A673 (cell line): ENCODE measurements at regions not wholly inside any gene's neighbourhood (a gene's known extent, or its start where the extent isn't known, plus 50 kb on each side); places are given as distances from the start of the nearest gene placed in this dataset.

Experiments used
- BruUV-seq: library from RNA; stranded (reverse); fragments of 400-500 nt; replicated peaks from 2 replicates; lab custom pipeline; 2021; lab: Mats Ljungman, UMichigan
- CTCF ChIA-PET: fragments of 300-600 bp; sonication (Branson Sonifier 250); formaldehyde crosslinking; loops from one replicate; lab custom pipeline; 2022; ENCODE audit warnings: antibody characterized with exemption; lab: Charles Lee
- POLR2A ChIA-PET: fragments of 300-600 bp; sonication (Branson Sonifier 250); formaldehyde crosslinking; loops from one replicate; lab custom pipeline; 2022; ENCODE audit warnings: antibody characterized with exemption; ENCODE audit not compliant: low non-redundant PET; lab: Charles Lee
- DNase-seq: peaks from one replicate; pipeline ENCODE4 v3.0.0-alpha.2; 2015; ENCODE audit warnings: low spot score
- H3K27ac ChIP-seq: fragments of 200-600 bp; sonication (generic); 2 replicates; pipeline ENCODE4 v1.5.1; 2016; ENCODE audit warnings: mixed run types, low read depth, mild to moderate bottlenecking, mixed read lengths, antibody characterized with exemption, low read length; ENCODE audit not compliant: poor library complexity, severe bottlenecking
- H3K27me3 ChIP-seq: fragments of 200-600 bp; sonication (generic); replicated peaks from 2 replicates; pipeline ENCODE4 v1.6.1; 2017; ENCODE audit warnings: mixed run types, low read depth, mild to moderate bottlenecking, mixed read lengths, antibody characterized with exemption, low read length; ENCODE audit not compliant: insufficient read depth, poor library complexity
- H3K36me3 ChIP-seq: fragments of 200-600 bp; sonication (generic); 2 replicates; pipeline ENCODE4 v1.6.1; 2016; ENCODE audit warnings: mixed run types, mild to moderate bottlenecking, mixed read lengths, antibody characterized with exemption, low read length; ENCODE audit not compliant: insufficient read depth, poor library complexity, severe bottlenecking
- H3K4me1 ChIP-seq: fragments of 200-600 bp; sonication (generic); 2 replicates; pipeline ENCODE4 v1.6.1; 2017; ENCODE audit warnings: mixed run types, mild to moderate bottlenecking, mixed read lengths, antibody characterized with exemption, low read length; ENCODE audit not compliant: insufficient read depth, poor library complexity, severe bottlenecking
- H3K4me3 ChIP-seq: fragments of 200-600 bp; sonication (generic); 2 replicates; pipeline ENCODE4 v1.5.1; 2016; ENCODE audit warnings: low read depth, mixed run types, mild to moderate bottlenecking, mixed read lengths, low read length; ENCODE audit not compliant: poor library complexity, severe bottlenecking
- H3K9me3 ChIP-seq: fragments of 200-600 bp; sonication (generic); 2 replicates; pipeline ENCODE4 v1.6.1; 2016; ENCODE audit warnings: mixed run types, low read depth, mild to moderate bottlenecking, mixed read lengths, antibody characterized with exemption, low read length; ENCODE audit not compliant: poor library complexity, severe bottlenecking
- EZH2 ChIP-seq: fragments of 200-600 bp; sonication (generic); IDR thresholded peaks from 2 replicates; pipeline ENCODE4 v1.6.1; 2017; ENCODE audit warnings: borderline replicate concordance, low read depth, mild to moderate bottlenecking, mixed read lengths, antibody characterized with exemption, low read length; ENCODE audit not compliant: poor library complexity, severe bottlenecking
- intact Hi-C: fragments of 100-400 bp; cut with micrococcal nuclease; formaldehyde crosslinking; loops from one replicate; pipeline ENCODE4 v1.10.0; 2022; ENCODE audit not compliant: unreplicated experiment
- TF ChIP-seq, protein P1 (sequence below): fragments of 300-800, 200-600 bp; sonication (generic); conservative IDR thresholded peaks from 2 replicates; pipeline ENCODE4 v1.5.1; 2017; ENCODE audit warnings: low read depth, mild to moderate bottlenecking, antibody characterized with exemption, low read length, moderate library complexity, mixed read lengths

DNA sequence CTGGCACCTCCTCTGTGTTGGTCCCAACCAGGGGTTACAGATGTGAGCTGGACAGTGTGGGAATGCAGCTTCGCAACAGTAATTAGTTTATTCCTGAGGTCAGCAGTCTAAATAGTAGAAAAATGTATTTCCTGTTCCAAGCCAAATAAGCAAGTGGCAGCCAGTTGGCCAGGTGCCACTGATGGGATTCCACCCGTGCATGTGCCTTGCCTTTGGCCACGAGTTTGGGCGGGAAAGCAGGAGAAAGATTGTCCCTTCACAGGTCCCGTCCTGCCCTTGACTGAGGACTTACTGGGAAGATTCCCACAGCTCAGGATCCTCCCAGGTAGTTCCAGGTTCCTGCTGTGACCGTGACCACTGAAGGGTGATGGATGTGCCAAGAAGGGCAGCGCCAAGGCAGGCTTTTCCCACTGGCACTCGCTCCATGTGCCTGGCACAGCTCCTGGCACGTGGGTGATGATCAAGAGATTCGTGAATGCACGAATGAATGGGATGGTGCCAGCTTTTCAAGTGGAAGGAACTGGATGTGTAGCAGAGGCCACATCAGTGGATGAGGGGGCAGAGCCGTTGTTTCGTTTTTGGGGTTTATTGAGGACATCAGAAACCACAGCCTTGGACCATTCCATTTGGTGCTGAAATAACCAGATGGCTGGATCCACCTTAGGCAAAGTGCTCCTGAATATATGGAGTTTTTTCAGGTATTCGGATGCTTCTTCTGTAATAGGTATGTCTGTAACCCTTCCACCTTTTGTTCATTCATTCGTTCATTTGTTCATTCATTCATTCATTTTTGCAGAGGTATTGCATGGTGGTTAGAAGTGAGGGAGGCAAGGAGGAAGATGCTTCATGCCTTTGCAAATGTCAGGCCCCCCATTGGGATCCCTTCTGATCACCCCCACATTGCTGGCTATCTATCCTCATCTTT lies 62.4 kb upstream of the WNT4 start:
- no peak for DNase-seq
- CTCF ChIA-PET: no interaction called here
- POLR2A ChIA-PET: no interaction called here

GRCh38 chr1:22206551-22207125 lies 63.7 kb upstream of the WNT4 start:
- no peak for DNase-seq
- Histone ChIP-seq H3K27me3 (peaks cover 68% of the 10 kb centered on the region), H3K9me3 (no peaks in the 10 kb centered on the region), H3K27ac (no peak overlapping the region), H3K4me3 (no peak overlapping the region), H3K36me3 (no peaks in the 10 kb centered on the region), H3K4me1 (no peaks in the 10 kb centered on the region)
- TF ChIP-seq, protein P1, sequence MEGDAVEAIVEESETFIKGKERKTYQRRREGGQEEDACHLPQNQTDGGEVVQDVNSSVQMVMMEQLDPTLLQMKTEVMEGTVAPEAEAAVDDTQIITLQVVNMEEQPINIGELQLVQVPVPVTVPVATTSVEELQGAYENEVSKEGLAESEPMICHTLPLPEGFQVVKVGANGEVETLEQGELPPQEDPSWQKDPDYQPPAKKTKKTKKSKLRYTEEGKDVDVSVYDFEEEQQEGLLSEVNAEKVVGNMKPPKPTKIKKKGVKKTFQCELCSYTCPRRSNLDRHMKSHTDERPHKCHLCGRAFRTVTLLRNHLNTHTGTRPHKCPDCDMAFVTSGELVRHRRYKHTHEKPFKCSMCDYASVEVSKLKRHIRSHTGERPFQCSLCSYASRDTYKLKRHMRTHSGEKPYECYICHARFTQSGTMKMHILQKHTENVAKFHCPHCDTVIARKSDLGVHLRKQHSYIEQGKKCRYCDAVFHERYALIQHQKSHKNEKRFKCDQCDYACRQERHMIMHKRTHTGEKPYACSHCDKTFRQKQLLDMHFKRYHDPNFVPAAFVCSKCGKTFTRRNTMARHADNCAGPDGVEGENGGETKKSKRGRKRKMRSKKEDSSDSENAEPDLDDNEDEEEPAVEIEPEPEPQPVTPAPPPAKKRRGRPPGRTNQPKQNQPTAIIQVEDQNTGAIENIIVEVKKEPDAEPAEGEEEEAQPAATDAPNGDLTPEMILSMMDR: no peak
- TF ChIP-seq EZH2: no peak
- BruUV-seq: no TSS peak
- POLR2A ChIA-PET: interaction anchor here (0.5 kb wide), 1 partner anchor 60 kb away, joined by 6 read pairs; no protein-coding TSS in a partner anchor
- CTCF ChIA-PET: no interaction called here
- intact Hi-C loops: no loop called here

More for the DNA sequence above, 62.4 kb upstream of the WNT4 start:
- no peaks in the 10 kb centered on the region for H3K9me3 ChIP-seq
- no peak overlapping the region for H3K27ac ChIP-seq
- intact Hi-C loops: no loop called here
- peaks cover 57% of the 10 kb centered on the region for H3K27me3 ChIP-seq
- TF ChIP-seq EZH2: no peak
- TF ChIP-seq, protein P1: no peak
- no TSS peak for BruUV-seq
- H3K36me3 ChIP-seq: no peaks in the 10 kb centered on the region
- no peak overlapping the region for H3K4me3 ChIP-seq
- H3K4me1 ChIP-seq: no peaks in the 10 kb centered on the region

DNA sequence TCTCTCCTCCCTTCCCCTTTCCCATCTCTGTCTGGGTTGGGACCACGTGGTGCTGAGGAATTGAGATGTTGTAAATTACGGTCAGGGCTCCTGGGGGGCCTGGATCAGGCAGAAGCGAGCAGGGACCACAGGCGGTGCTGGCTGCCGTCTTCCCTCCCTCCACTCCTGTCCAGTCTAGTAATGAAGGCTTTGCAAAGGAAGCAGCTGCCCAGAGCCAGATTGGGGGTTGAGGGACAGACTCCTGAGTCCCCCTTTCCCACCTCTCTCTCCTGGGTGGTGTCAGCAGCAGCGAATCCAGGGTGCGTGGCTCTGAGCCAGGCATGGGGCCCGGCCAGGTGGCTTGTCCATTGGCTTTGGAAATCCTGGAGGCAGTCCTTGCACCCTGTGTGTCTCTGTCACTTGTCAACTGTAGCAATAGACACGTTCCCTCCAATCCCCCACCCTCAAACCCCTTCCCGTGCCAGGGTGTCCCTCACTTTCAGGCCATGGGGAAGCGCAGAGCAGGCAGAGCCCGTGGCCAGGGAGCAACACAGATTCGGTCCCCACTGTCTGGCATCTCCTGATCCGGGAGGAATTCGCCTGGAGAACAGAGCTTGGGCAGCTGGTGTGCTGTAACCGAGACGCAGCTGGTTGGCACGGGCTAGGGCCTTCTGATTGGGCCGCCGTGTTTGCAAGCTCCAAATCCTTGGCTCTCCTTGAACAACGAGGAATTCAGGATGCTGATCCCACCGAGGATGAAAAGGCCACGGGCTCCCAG lies 64.8 kb upstream of the WNT4 start:
- intact Hi-C loops: no loop called here
- POLR2A ChIA-PET: no interaction called here
- Histone ChIP-seq H3K4me1 (peaks cover 5% of the 10 kb centered on the region), H3K36me3 (no peaks in the 10 kb centered on the region), H3K9me3 (no peaks in the 10 kb centered on the region), H3K27me3 (peaks cover 79% of the 10 kb centered on the region), H3K27ac (no peak overlapping the region), H3K4me3 (no peak overlapping the region)
- TF ChIP-seq EZH2: no peak
- TF ChIP-seq, protein P1: no peak
- BruUV-seq: no TSS peak
- CTCF ChIA-PET: no interaction called here
- no peak for DNase-seq
